Small intestine (tissue), 7 donors: ENCODE measurements at regions not wholly inside any gene's neighbourhood (a gene's known extent, or its start where the extent isn't known, plus 50 kb on each side); places are given as distances from the start of the nearest gene placed in this dataset.

Experiments
- DNase-seq, 2 donors: peaks; one replicate each; pipeline versions ENCODE4 v3.0.0 to v3.0.0-alpha.2; 2013
- FAIRE-seq: peaks from 2 replicates; lab custom pipeline; 2012; peaks lifted over from hg19 to GRCh38; lab: Jason Lieb, UNC
- H3K27ac ChIP-seq, 3 donors: one replicate each; pipeline ENCODE4 v1.5.1; 2013; ENCODE audit warnings: low read length in 2 of 3, mild to moderate bottlenecking in 2 of 3, control low read depth in 1 of 3, inconsistent platforms in 1 of 3, low read depth in 1 of 3, moderate library complexity in 1 of 3
- H3K27me3 ChIP-seq, 3 donors: one replicate each; pipeline ENCODE4 v1.6.1; 2013; ENCODE audit warnings: low read length in 3 of 3, inconsistent platforms in 1 of 3; ENCODE audit not compliant: control insufficient read depth in 3 of 3, insufficient read depth in 3 of 3
- H3K36me3 ChIP-seq, 3 donors: one replicate each; pipeline ENCODE4 v1.6.1; 2013; ENCODE audit warnings: low read length in 3 of 3, inconsistent platforms in 1 of 3, low read depth in 1 of 3, mild to moderate bottlenecking in 1 of 3, moderate library complexity in 1 of 3; ENCODE audit not compliant: control insufficient read depth in 3 of 3, insufficient read depth in 2 of 3
- H3K4me1 ChIP-seq, 3 donors: one replicate each; pipeline ENCODE4 v1.6.1; 2013; ENCODE audit warnings: low read length in 2 of 3, inconsistent platforms in 1 of 3, low read depth in 1 of 3, mild to moderate bottlenecking in 1 of 3, moderate library complexity in 1 of 3; ENCODE audit not compliant: control insufficient read depth in 3 of 3, insufficient read depth in 2 of 3
- H3K4me3 ChIP-seq, 3 donors: one replicate each; pipeline ENCODE4 v1.5.1; 2013; ENCODE audit warnings: low read length in 3 of 3, control low read depth in 1 of 3, inconsistent platforms in 1 of 3, low read depth in 1 of 3, mild to moderate bottlenecking in 1 of 3, moderate library complexity in 1 of 3
- H3K9me3 ChIP-seq, 2 donors: one replicate each; pipeline ENCODE4 v1.6.1; 2013; ENCODE audit warnings: low read depth in 1 of 2, low read length in 1 of 2; ENCODE audit not compliant: control insufficient read depth in 2 of 2, insufficient read depth in 1 of 2
- WGBS, 3 donors: extraction: QIAGEN DNeasy Blood & Tissue Kit; methylation state at CpG; one replicate each; pipeline ENCODE4 v1.1.7; 2013; 5-methylcytosine and 5-hydroxymethylcytosine counted together
- donor health status: healthy with polysubstance abuse.
- donor health status: control.
- donor health status: control.
- donor health status: Bipolar disorder and iron deficiency.
- donor health status: healthy.

DNA sequence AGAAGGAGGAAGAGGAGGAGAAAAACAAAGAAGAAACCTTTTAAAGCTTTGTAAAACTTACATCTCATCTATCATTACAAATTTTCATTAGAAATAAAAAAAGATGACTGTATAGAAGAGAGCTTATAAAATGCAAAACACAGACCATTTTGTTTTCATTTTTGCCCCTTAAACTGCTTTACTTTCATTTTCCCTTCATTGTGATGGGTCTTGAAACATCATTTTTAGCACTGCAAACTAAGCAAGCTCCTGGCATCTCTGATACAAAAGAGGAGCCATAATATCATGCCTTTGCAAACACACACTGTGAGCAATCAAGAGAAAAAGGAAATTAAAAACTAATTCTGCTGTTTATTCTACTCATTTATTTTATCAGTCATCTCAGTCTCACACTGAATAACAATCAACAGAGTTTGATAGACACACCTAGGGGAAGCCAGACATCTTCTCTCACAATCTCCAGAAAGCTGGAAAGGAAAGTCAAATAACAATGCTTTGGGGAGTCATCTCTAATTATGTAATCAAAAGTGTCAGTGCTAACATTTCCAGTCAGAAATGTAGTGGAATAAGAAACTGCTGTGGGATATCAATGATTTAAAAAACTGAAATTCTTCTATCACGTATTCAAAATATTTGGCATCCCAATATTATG, 467.7 kb upstream of the FAT3 start:
- no peaks in the 10 kb centered on the region for H3K36me3 ChIP-seq
- no peak overlapping the region for H3K27ac ChIP-seq
- no peaks in the 10 kb centered on the region for H3K4me1 ChIP-seq
- H3K4me3 ChIP-seq: no peak overlapping the region
- FAIRE-seq (no peak), DNase-seq (no peak)
- H3K27me3 ChIP-seq: no peaks in the 10 kb centered on the region
- H3K9me3 ChIP-seq: no peaks in the 10 kb centered on the region
- WGBS, 3 donors: 44 to 95% (median 93%) methylated on average over 1 of the region's 1 CpG

GRCh38 chr11:91755951-91756707, 468.5 kb upstream of the FAT3 start:
- H3K27me3 ChIP-seq: no peaks in the 10 kb centered on the region
- no peak overlapping the region for H3K4me3 ChIP-seq
- FAIRE-seq (no peak), DNase-seq (no peak)
- no peaks in the 10 kb centered on the region for H3K36me3 ChIP-seq
- H3K9me3 ChIP-seq: no peaks in the 10 kb centered on the region
- no peak overlapping the region for H3K27ac ChIP-seq
- WGBS, 3 donors: 50 to 67% (median 58%) methylated on average over 2 of the region's 2 CpGs
- no peaks in the 10 kb centered on the region for H3K4me1 ChIP-seq

DNA sequence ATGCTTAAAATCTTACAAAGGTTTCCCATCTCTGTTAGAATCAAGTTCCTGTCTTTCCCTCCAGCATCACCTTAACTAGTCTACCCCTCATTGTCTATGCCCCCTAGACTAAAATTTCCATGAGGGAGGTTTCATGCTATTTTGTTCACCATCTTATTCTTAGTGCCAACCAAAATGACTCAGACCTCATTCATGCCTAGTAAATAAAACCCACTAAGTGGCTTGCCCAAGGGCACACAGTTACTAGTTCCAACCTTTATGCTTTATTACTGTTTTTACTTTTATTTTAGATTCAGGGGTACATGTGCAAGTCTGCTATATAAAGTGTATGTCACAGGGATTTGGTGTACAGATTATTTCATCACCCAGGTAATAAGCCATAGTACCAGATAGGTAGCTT, 469.1 kb upstream of the FAT3 start:
- Histone ChIP-seq H3K27ac (no peak overlapping the region), H3K4me3 (no peak overlapping the region), H3K4me1 (no peaks in the 10 kb centered on the region), H3K27me3 (no peaks in the 10 kb centered on the region), H3K36me3 (no peaks in the 10 kb centered on the region), H3K9me3 (no peaks in the 10 kb centered on the region)
- FAIRE-seq (no peak), DNase-seq (no peak)

DNA sequence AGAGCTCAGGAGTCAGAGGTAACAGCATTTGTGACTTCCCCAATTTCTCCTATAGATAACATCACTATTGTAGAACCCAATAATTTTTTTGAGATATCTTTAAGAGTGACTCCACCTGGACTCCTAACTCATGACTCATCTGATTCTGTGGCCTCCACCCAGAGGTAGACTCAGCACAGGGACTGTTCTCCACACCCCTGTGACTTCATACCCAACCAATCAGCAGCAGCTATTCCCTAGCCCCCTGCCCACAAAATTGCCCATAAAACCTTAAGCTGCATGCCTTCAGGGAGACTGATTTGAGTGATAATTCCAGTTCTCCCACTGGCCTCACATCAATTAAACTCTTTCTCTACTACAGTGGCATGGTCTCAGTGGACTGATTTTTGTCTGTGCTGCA, 475.4 kb upstream of the FAT3 start:
- Histone ChIP-seq H3K4me1 (no peaks in the 10 kb centered on the region), H3K36me3 (no peaks in the 10 kb centered on the region), H3K9me3 (no peaks in the 10 kb centered on the region), H3K27me3 (no peaks in the 10 kb centered on the region), H3K4me3 (no peak overlapping the region), H3K27ac (no peak overlapping the region)
- FAIRE-seq (no peak), DNase-seq (peak in 1 of 2 donors; percentile 11)

GRCh38 chr11:91742155-91742554, 482.5 kb upstream of the FAT3 start:
- FAIRE-seq (no peak), DNase-seq (no peak)
- Histone ChIP-seq H3K4me3 (no peak overlapping the region), H3K9me3 (no peaks in the 10 kb centered on the region), H3K27me3 (no peaks in the 10 kb centered on the region), H3K4me1 (no peaks in the 10 kb centered on the region), H3K36me3 (no peaks in the 10 kb centered on the region), H3K27ac (no peak overlapping the region)
- 75 to 88% (median 79%) methylated on average over 3 of the region's 3 CpGs for WGBS, 3 donors

DNA sequence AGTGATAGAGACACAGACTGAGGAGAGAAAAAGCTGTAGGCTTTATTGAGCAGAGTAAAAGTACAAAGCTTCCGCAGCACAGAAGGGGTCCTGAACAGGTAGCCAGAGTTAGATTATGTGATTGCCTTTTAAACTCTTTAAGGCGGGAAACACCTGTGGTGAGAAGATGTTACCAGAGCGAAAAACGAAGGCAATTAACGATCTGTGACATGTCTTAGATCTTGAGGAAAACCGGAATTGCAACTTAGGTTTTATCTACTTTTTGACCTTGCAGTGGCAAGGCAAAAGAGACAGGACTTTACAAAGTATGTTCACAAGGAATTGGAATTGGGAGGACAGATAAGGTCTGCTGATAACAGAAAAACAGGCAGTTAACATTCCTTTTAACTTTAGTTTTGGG, 493.6 kb upstream of the FAT3 start:
- WGBS, 3 donors: 48 to 49% (median 48%) methylated on average over 6 of the region's 6 CpGs

DNA sequence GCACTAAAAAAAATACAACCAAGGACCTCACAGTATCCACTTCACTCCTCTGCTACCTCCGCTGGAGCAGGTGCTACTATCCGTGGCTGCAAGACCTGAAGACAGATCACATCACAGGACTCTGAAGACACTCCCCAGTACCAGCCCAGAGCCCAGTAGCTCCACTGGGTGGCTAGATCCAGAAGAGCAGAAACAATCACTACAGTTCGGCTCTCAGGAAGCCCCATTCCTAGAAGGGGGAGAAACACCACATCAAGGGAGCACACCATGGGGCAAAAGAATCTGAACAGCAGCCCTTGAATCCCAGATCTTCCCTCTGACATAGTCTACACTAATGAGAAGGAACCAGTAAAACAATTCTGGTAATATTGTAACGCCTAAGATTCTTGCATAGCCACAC, 494.0 kb upstream of the FAT3 start:
- 77 to 87% (median 85%) methylated on average over 4 of the region's 4 CpGs for WGBS, 3 donors
- no peaks in the 10 kb centered on the region for H3K4me1 ChIP-seq
- no peak for FAIRE-seq

More for the DNA sequence above, 493.6 kb upstream of the FAT3 start:
- no peak for FAIRE-seq
- no peak overlapping the region for H3K27ac ChIP-seq
- H3K36me3 ChIP-seq: no peaks in the 10 kb centered on the region
- H3K4me1 ChIP-seq: no peaks in the 10 kb centered on the region
- H3K27me3 ChIP-seq: no peaks in the 10 kb centered on the region
- peaks cover 0 to 3% of the 10 kb centered on the region in 2 donors for H3K9me3 ChIP-seq
- peak in 1 of 2 donors; percentile 6 for DNase-seq
- H3K4me3 ChIP-seq: no peak overlapping the region

GRCh38 chr11:91730057-91730456, 494.6 kb upstream of the FAT3 start:
- FAIRE-seq: no peak
- Histone ChIP-seq H3K4me3 (no peak overlapping the region), H3K36me3 (no peaks in the 10 kb centered on the region), H3K27ac (no peak overlapping the region), H3K4me1 (no peaks in the 10 kb centered on the region), H3K9me3 (peaks cover 0 to 3% of the 10 kb centered on the region in 2 donors), H3K27me3 (no peaks in the 10 kb centered on the region)
- DNase-seq: peak; percentile 3 to 29

More for the DNA sequence above, 494.0 kb upstream of the FAT3 start:
- DNase-seq: no peak
- H3K9me3 ChIP-seq: peaks cover 0 to 3% of the 10 kb centered on the region in 2 donors
- H3K36me3 ChIP-seq: no peaks in the 10 kb centered on the region
- no peak overlapping the region for H3K4me3 ChIP-seq
- no peaks in the 10 kb centered on the region for H3K27me3 ChIP-seq
- no peak overlapping the region for H3K27ac ChIP-seq
